ENCODE measurements at regions not wholly inside any gene's neighbourhood (a gene's known extent, or its start where the extent isn't known, plus 50 kb on each side); places are given as distances from the start of the nearest gene placed in this dataset.

DNA sequence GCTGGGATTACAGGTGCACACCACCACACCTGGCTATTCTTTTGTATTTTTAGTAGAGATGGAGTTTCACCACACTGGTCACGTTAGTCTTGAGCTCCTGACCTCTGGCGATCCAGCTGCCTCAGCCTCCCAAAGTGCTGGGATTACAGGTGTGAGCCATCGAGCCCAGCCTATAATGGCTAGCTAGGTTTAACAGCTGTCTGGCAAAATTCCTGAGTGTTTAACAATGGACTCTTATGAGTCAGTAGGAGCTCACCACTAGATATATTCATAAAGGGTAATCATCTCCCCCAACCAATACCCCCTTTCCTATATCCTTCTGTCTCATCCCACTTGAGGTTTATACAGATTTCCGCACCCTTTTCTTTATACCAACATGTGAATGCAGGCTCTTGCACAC is 91.5 kb upstream of the CDH13 start:
- TF ChIP-seq, protein P1, sequence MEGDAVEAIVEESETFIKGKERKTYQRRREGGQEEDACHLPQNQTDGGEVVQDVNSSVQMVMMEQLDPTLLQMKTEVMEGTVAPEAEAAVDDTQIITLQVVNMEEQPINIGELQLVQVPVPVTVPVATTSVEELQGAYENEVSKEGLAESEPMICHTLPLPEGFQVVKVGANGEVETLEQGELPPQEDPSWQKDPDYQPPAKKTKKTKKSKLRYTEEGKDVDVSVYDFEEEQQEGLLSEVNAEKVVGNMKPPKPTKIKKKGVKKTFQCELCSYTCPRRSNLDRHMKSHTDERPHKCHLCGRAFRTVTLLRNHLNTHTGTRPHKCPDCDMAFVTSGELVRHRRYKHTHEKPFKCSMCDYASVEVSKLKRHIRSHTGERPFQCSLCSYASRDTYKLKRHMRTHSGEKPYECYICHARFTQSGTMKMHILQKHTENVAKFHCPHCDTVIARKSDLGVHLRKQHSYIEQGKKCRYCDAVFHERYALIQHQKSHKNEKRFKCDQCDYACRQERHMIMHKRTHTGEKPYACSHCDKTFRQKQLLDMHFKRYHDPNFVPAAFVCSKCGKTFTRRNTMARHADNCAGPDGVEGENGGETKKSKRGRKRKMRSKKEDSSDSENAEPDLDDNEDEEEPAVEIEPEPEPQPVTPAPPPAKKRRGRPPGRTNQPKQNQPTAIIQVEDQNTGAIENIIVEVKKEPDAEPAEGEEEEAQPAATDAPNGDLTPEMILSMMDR (IDR thresholded peaks at IDR 0.05), result no peak
- TF ChIP-seq, protein P2, sequence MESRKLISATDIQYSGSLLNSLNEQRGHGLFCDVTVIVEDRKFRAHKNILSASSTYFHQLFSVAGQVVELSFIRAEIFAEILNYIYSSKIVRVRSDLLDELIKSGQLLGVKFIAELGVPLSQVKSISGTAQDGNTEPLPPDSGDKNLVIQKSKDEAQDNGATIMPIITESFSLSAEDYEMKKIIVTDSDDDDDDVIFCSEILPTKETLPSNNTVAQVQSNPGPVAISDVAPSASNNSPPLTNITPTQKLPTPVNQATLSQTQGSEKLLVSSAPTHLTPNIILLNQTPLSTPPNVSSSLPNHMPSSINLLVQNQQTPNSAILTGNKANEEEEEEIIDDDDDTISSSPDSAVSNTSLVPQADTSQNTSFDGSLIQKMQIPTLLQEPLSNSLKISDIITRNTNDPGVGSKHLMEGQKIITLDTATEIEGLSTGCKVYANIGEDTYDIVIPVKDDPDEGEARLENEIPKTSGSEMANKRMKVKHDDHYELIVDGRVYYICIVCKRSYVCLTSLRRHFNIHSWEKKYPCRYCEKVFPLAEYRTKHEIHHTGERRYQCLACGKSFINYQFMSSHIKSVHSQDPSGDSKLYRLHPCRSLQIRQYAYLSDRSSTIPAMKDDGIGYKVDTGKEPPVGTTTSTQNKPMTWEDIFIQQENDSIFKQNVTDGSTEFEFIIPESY (IDR thresholded peaks at IDR 0.05; ENCODE audit: borderline replicate concordance, low read depth), result no peak
- TF ChIP-seq, protein P3, sequence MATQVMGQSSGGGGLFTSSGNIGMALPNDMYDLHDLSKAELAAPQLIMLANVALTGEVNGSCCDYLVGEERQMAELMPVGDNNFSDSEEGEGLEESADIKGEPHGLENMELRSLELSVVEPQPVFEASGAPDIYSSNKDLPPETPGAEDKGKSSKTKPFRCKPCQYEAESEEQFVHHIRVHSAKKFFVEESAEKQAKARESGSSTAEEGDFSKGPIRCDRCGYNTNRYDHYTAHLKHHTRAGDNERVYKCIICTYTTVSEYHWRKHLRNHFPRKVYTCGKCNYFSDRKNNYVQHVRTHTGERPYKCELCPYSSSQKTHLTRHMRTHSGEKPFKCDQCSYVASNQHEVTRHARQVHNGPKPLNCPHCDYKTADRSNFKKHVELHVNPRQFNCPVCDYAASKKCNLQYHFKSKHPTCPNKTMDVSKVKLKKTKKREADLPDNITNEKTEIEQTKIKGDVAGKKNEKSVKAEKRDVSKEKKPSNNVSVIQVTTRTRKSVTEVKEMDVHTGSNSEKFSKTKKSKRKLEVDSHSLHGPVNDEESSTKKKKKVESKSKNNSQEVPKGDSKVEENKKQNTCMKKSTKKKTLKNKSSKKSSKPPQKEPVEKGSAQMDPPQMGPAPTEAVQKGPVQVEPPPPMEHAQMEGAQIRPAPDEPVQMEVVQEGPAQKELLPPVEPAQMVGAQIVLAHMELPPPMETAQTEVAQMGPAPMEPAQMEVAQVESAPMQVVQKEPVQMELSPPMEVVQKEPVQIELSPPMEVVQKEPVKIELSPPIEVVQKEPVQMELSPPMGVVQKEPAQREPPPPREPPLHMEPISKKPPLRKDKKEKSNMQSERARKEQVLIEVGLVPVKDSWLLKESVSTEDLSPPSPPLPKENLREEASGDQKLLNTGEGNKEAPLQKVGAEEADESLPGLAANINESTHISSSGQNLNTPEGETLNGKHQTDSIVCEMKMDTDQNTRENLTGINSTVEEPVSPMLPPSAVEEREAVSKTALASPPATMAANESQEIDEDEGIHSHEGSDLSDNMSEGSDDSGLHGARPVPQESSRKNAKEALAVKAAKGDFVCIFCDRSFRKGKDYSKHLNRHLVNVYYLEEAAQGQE (IDR thresholded peaks at IDR 0.05; ENCODE audit: low read depth, low read length), result no peak
- no peak for TF ChIP-seq EP300 (IDR thresholded peaks at IDR 0.05; ENCODE audit: borderline replicate concordance in 1 of 2, low read depth in 1 of 2, low read length in 1 of 2)
- TF ChIP-seq FOXJ3 (CRISPR knock-in tag; IDR thresholded peaks at IDR 0.05), result no peak
- no peak for TF ChIP-seq POLR2AphosphoS5 (IDR thresholded peaks at IDR 0.05; ENCODE audit: low read depth, low read length)
- TF ChIP-seq RFX5 (IDR thresholded peaks at IDR 0.05; ENCODE audit: low read length), result no peak
- TF ChIP-seq RAD21 (IDR thresholded peaks at IDR 0.05; ENCODE audit: low read length), result no peak
- TF ChIP-seq NFIC (IDR thresholded peaks at IDR 0.05; ENCODE audit: borderline replicate concordance), result no peak
- no peak for TF ChIP-seq FOXM1 (IDR thresholded peaks at IDR 0.05; ENCODE audit: low read depth)
- TF ChIP-seq SMC3 (IDR thresholded peaks at IDR 0.05; ENCODE audit: low read depth, low read length), result no peak
- no peak for TF ChIP-seq TAF1 (IDR thresholded peaks at IDR 0.05; ENCODE audit: borderline replicate concordance, low read depth, low read length)

All from SK-N-SH (cell line).